ENCODE measurements at regions not wholly inside any gene's neighbourhood (a gene's known extent, or its start where the extent isn't known, plus 50 kb on each side); places are given as distances from the start of the nearest gene placed in this dataset.

DNA sequence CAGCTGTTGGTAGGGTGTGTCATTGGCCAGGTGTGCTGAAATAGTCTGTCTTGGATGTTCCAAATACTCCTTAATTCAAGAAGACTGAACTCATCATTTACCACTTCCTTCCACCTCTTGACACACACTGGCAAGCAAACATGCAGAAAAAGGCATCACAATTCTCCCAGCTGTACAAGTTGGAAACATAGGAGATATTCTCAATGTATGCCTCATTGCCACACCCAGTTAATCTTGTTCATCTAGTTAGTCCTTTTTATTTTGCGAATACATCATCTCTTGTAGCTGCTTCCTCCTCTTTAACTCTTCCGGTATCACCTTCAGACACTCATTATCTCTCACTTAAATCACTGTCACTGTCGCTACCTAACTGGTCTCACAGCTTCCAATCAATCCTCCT lies 75.1 kb upstream of the GOT2 start:
- H3K4me1 ChIP-seq (ENCODE audit: control insufficient read depth in 4 of 4, insufficient read depth in 4 of 4, low read length in 3 of 4): no peaks in the 10 kb centered on the region
- H3K9me3 ChIP-seq (ENCODE audit: control insufficient read depth in 4 of 4, low read length in 3 of 4): no peaks in the 10 kb centered on the region
- TF ChIP-seq YY1 (IDR thresholded peaks at IDR 0.05) (no peak), FOXA2 (IDR thresholded peaks at IDR 0.05) (no peak), EGR1 (IDR thresholded peaks at IDR 0.05; ENCODE audit: low read depth in 2 of 2) (no peak), RAD21 (IDR thresholded peaks at IDR 0.05) (no peak), HNF4A (conservative IDR thresholded peaks at IDR 0.05) (no peak), FOXA1 (IDR thresholded peaks at IDR 0.05) (no peak), GABPA (IDR thresholded peaks at IDR 0.05 in 1 of 2, conservative IDR thresholded peaks at IDR 0.05 in 1 of 2) (no peak), SP1 (IDR thresholded peaks at IDR 0.05) (no peak), TAF1 (conservative IDR thresholded peaks at IDR 0.05) (no peak), NR2F2 (IDR thresholded peaks at IDR 0.05) (no peak), RXRA (IDR thresholded peaks at IDR 0.05) (no peak), HNF4G (IDR thresholded peaks at IDR 0.05) (no peak), JUND (IDR thresholded peaks at IDR 0.05) (no peak)
- TF ChIP-seq, protein P1, sequence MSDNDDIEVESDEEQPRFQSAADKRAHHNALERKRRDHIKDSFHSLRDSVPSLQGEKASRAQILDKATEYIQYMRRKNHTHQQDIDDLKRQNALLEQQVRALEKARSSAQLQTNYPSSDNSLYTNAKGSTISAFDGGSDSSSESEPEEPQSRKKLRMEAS (IDR thresholded peaks at IDR 0.05): no peak
- TF ChIP-seq, protein P2, sequence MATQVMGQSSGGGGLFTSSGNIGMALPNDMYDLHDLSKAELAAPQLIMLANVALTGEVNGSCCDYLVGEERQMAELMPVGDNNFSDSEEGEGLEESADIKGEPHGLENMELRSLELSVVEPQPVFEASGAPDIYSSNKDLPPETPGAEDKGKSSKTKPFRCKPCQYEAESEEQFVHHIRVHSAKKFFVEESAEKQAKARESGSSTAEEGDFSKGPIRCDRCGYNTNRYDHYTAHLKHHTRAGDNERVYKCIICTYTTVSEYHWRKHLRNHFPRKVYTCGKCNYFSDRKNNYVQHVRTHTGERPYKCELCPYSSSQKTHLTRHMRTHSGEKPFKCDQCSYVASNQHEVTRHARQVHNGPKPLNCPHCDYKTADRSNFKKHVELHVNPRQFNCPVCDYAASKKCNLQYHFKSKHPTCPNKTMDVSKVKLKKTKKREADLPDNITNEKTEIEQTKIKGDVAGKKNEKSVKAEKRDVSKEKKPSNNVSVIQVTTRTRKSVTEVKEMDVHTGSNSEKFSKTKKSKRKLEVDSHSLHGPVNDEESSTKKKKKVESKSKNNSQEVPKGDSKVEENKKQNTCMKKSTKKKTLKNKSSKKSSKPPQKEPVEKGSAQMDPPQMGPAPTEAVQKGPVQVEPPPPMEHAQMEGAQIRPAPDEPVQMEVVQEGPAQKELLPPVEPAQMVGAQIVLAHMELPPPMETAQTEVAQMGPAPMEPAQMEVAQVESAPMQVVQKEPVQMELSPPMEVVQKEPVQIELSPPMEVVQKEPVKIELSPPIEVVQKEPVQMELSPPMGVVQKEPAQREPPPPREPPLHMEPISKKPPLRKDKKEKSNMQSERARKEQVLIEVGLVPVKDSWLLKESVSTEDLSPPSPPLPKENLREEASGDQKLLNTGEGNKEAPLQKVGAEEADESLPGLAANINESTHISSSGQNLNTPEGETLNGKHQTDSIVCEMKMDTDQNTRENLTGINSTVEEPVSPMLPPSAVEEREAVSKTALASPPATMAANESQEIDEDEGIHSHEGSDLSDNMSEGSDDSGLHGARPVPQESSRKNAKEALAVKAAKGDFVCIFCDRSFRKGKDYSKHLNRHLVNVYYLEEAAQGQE (IDR thresholded peaks at IDR 0.05): no peak
- TF ChIP-seq, protein P3, sequence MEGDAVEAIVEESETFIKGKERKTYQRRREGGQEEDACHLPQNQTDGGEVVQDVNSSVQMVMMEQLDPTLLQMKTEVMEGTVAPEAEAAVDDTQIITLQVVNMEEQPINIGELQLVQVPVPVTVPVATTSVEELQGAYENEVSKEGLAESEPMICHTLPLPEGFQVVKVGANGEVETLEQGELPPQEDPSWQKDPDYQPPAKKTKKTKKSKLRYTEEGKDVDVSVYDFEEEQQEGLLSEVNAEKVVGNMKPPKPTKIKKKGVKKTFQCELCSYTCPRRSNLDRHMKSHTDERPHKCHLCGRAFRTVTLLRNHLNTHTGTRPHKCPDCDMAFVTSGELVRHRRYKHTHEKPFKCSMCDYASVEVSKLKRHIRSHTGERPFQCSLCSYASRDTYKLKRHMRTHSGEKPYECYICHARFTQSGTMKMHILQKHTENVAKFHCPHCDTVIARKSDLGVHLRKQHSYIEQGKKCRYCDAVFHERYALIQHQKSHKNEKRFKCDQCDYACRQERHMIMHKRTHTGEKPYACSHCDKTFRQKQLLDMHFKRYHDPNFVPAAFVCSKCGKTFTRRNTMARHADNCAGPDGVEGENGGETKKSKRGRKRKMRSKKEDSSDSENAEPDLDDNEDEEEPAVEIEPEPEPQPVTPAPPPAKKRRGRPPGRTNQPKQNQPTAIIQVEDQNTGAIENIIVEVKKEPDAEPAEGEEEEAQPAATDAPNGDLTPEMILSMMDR (IDR thresholded peaks at IDR 0.05; ENCODE audit: low read depth, low read length, missing input control): no peak
- TF ChIP-seq, protein P4, sequence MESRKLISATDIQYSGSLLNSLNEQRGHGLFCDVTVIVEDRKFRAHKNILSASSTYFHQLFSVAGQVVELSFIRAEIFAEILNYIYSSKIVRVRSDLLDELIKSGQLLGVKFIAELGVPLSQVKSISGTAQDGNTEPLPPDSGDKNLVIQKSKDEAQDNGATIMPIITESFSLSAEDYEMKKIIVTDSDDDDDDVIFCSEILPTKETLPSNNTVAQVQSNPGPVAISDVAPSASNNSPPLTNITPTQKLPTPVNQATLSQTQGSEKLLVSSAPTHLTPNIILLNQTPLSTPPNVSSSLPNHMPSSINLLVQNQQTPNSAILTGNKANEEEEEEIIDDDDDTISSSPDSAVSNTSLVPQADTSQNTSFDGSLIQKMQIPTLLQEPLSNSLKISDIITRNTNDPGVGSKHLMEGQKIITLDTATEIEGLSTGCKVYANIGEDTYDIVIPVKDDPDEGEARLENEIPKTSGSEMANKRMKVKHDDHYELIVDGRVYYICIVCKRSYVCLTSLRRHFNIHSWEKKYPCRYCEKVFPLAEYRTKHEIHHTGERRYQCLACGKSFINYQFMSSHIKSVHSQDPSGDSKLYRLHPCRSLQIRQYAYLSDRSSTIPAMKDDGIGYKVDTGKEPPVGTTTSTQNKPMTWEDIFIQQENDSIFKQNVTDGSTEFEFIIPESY (IDR thresholded peaks at IDR 0.05): no peak
- TF ChIP-seq, protein P5, sequence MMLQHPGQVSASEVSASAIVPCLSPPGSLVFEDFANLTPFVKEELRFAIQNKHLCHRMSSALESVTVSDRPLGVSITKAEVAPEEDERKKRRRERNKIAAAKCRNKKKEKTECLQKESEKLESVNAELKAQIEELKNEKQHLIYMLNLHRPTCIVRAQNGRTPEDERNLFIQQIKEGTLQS (IDR thresholded peaks at IDR 0.05): no peak
- no peaks in the 10 kb centered on the region for H3K36me3 ChIP-seq (ENCODE audit: control insufficient read depth in 4 of 4, insufficient read depth in 3 of 4, low read depth in 1 of 4, low read length in 3 of 4)
- H3K4me3 ChIP-seq (ENCODE audit: low read depth in 1 of 3, low read length in 3 of 3): no peak overlapping the region
- no peak for DNase-seq (ENCODE audit: low spot score)
- no peak overlapping the region for H3K9ac ChIP-seq (ENCODE audit: low read depth in 1 of 2, low read length in 2 of 2)
- no peaks in the 10 kb centered on the region for H3K27me3 ChIP-seq (ENCODE audit: control insufficient read depth in 4 of 4, insufficient read depth in 4 of 4, low read length in 3 of 4)
- 92% methylated on average over 3 of the region's 3 CpGs for WGBS
- H3K27ac ChIP-seq (ENCODE audit: low read depth in 1 of 2, low read length in 2 of 2): no peak overlapping the region

All from liver (tissue), 8 donors.